GM12801 (cell line): ENCODE measurements at regions not wholly inside any gene's neighbourhood (a gene's known extent, or its start where the extent isn't known, plus 50 kb on each side); places are given as distances from the start of the nearest gene placed in this dataset.

ENCODE experiments used
- CTCF ChIP-seq: IDR thresholded peaks from one replicate; pipeline ENCODE4 v1.5.1; 2011; ENCODE audit warnings: control low read depth; ENCODE audit not compliant: insufficient read length; ENCODE audit errors: extremely low read depth

GRCh38 chr4:3365326-3365725, 72.5 kb downstream of the RGS12 start:
- no peak for TF ChIP-seq CTCF

- no peak for TF ChIP-seq CTCF
These were observed 73.3 kb downstream of the RGS12 start for GRCh38 chr4:3365871-3366842.

GRCh38 chr4:3366893-3367775, 74.3 kb downstream of the RGS12 start:
- TF ChIP-seq CTCF, result no peak

GRCh38 chr4:3367866-3368265, 73.9 kb upstream of the HGFAC start:
- TF ChIP-seq CTCF, result no peak

- no peak for TF ChIP-seq CTCF
These were observed 73.4 kb upstream of the HGFAC start for GRCh38 chr4:3368334-3368733.

- no peak for TF ChIP-seq CTCF
These were observed 72.7 kb upstream of the HGFAC start for GRCh38 chr4:3368841-3369760.
